SKM-1 (cell line): ENCODE measurements at regions not wholly inside any gene's neighbourhood (a gene's known extent, or its start where the extent isn't known, plus 50 kb on each side); places are given as distances from the start of the nearest gene placed in this dataset.

ENCODE experiments used
- DNase-seq: peaks from one replicate; lab custom pipeline; 2025; ENCODE audit not compliant: unreplicated experiment; lab: John Stamatoyannopoulos, UW

GRCh38 chr6:159100395-159101182, 55.8 kb upstream of the TAGAP start:
- no peak for DNase-seq

- no peak for DNase-seq
Measured at GRCh38 chr6:159099961-159100360, 55.2 kb upstream of the TAGAP start.

- no peak for DNase-seq
Measured at GRCh38 chr6:159099276-159099675, 54.5 kb upstream of the TAGAP start.

- DNase-seq, result no peak
Measured at GRCh38 chr6:159098636-159099106, 53.9 kb upstream of the TAGAP start.

GRCh38 chr6:159097256-159097655, 52.5 kb upstream of the TAGAP start:
- no peak for DNase-seq

GRCh38 chr6:159095616-159096015, 50.8 kb upstream of the TAGAP start:
- no peak for DNase-seq

GRCh38 chr6:159094444-159095252, 49.9 kb upstream of the TAGAP start:
- no peak for DNase-seq
